ENCODE measurements at regions not wholly inside any gene's neighbourhood (a gene's known extent, or its start where the extent isn't known, plus 50 kb on each side); places are given as distances from the start of the nearest gene placed in this dataset.

GRCh38 chr13:82116422-82116989 lies 1765.8 kb downstream of the SLITRK1 start:
- Mint-ChIP-seq H3K4me1 (no peaks in the 10 kb centered on the region), H3K9me3 (peaks cover 1 to 15% (median 9%) of the 10 kb centered on the region in 7 donors), H3K36me3 (no peaks in the 10 kb centered on the region), H3K27ac (no peak overlapping the region), H3K27me3 (ENCODE audit: low read depth in 3 of 3) (no peaks in the 10 kb centered on the region), H3K4me3 (no peak overlapping the region)
- H3K4me3 ChIP-seq (replicated peaks in 1 of 3; ENCODE audit: low read depth in 2 of 3, low read length in 3 of 3) = no peak overlapping the region
- intact Hi-C loops (cut with micrococcal nuclease) = no loop called here
- H3K9ac ChIP-seq (ENCODE audit: insufficient read depth, low read length, poor library complexity, severe bottlenecking) = no peak overlapping the region
- H4K20me1 ChIP-seq (ENCODE audit: insufficient read depth, low read length) = no peaks in the 10 kb centered on the region
- H3K36me3 ChIP-seq (replicated peaks in 1 of 2; ENCODE audit: control insufficient read depth in 1 of 2, insufficient read depth in 2 of 2, low read length in 2 of 2) = no peaks in the 10 kb centered on the region
- no peak overlapping the region for H2AFZ ChIP-seq (ENCODE audit: insufficient read depth, low read depth, low read length, poor library complexity, severe bottlenecking)
- H3K4me1 ChIP-seq (ENCODE audit: control insufficient read depth in 1 of 2, insufficient read depth in 2 of 2, low read length in 2 of 2) = no peaks in the 10 kb centered on the region
- DNase-seq = no peak
- no CpG with 5 or more reads among the region's 1 CpG for WGBS (ENCODE audit: insufficient coverage)
- TF ChIP-seq, protein P1, sequence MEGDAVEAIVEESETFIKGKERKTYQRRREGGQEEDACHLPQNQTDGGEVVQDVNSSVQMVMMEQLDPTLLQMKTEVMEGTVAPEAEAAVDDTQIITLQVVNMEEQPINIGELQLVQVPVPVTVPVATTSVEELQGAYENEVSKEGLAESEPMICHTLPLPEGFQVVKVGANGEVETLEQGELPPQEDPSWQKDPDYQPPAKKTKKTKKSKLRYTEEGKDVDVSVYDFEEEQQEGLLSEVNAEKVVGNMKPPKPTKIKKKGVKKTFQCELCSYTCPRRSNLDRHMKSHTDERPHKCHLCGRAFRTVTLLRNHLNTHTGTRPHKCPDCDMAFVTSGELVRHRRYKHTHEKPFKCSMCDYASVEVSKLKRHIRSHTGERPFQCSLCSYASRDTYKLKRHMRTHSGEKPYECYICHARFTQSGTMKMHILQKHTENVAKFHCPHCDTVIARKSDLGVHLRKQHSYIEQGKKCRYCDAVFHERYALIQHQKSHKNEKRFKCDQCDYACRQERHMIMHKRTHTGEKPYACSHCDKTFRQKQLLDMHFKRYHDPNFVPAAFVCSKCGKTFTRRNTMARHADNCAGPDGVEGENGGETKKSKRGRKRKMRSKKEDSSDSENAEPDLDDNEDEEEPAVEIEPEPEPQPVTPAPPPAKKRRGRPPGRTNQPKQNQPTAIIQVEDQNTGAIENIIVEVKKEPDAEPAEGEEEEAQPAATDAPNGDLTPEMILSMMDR (IDR thresholded peaks at IDR 0.05) = no peak
- H3K79me2 ChIP-seq (ENCODE audit: insufficient read depth, low read length) = no peaks in the 10 kb centered on the region
- no peak overlapping the region for H3K4me2 ChIP-seq (replicated peaks; ENCODE audit: extremely low read depth, low read length, poor library complexity, severe bottlenecking)
- no peak overlapping the region for H3K27ac ChIP-seq (ENCODE audit: low read depth in 1 of 2, low read length in 2 of 2)
- no peaks in the 10 kb centered on the region for H3K27me3 ChIP-seq (ENCODE audit: control insufficient read depth in 2 of 2, insufficient read depth in 2 of 2, low read length in 2 of 2)
- H3K9me3 ChIP-seq (replicated peaks in 1 of 2; ENCODE audit: control insufficient read depth in 1 of 2, insufficient read depth in 1 of 2, low read length in 2 of 2) = peaks cover 3 to 4% of the 10 kb centered on the region in 2 donors

DNA sequence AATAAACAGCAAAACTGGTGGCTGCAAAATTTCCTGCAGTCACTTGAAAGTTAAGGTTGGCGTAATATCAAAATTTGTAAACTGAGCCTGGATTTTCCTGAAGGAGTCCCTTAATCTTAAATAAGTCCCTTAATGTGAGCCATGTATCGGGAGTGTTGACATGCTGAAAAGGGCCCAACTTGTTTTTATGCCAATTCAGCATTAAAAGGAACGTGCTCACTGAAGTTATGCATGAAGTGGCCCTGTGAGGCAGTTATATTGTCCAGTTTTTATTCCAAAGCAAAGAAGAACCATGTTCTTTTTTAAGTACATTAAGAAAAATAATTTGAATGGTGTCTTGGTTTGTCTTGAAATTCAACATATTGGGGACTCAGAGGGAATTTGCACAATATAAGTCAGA lies 1766.9 kb downstream of the SLITRK1 start:
- Histone ChIP-seq H3K27ac (ENCODE audit: low read depth in 1 of 2, low read length in 2 of 2) (no peak overlapping the region), H3K4me3 (replicated peaks in 1 of 3; ENCODE audit: low read depth in 2 of 3, low read length in 3 of 3) (no peak overlapping the region), H3K36me3 (replicated peaks in 1 of 2; ENCODE audit: control insufficient read depth in 1 of 2, insufficient read depth in 2 of 2, low read length in 2 of 2) (no peaks in the 10 kb centered on the region), H3K27me3 (ENCODE audit: control insufficient read depth in 2 of 2, insufficient read depth in 2 of 2, low read length in 2 of 2) (no peaks in the 10 kb centered on the region), H3K9me3 (replicated peaks in 1 of 2; ENCODE audit: control insufficient read depth in 1 of 2, insufficient read depth in 1 of 2, low read length in 2 of 2) (peaks cover 4% of the 10 kb centered on the region in 2 donors), H2AFZ (ENCODE audit: insufficient read depth, low read depth, low read length, poor library complexity, severe bottlenecking) (no peak overlapping the region), H3K4me2 (replicated peaks; ENCODE audit: extremely low read depth, low read length, poor library complexity, severe bottlenecking) (no peak overlapping the region), H3K9ac (ENCODE audit: insufficient read depth, low read length, poor library complexity, severe bottlenecking) (no peak overlapping the region), H3K4me1 (ENCODE audit: control insufficient read depth in 1 of 2, insufficient read depth in 2 of 2, low read length in 2 of 2) (no peaks in the 10 kb centered on the region), H3K79me2 (ENCODE audit: insufficient read depth, low read length) (no peaks in the 10 kb centered on the region), H4K20me1 (ENCODE audit: insufficient read depth, low read length) (no peaks in the 10 kb centered on the region)
- H3K4me1 Mint-ChIP-seq = no peaks in the 10 kb centered on the region
- WGBS (ENCODE audit: insufficient coverage) = no CpG with 5 or more reads among the region's 3 CpGs
- intact Hi-C loops (cut with micrococcal nuclease) = no loop called here
- no peak for DNase-seq
- TF ChIP-seq, protein P1 (IDR thresholded peaks at IDR 0.05) = no peak
- no peaks in the 10 kb centered on the region for H3K27me3 Mint-ChIP-seq (ENCODE audit: low read depth in 3 of 3)
- H3K27ac Mint-ChIP-seq = no peak overlapping the region
- H3K4me3 Mint-ChIP-seq = no peak overlapping the region
- H3K36me3 Mint-ChIP-seq = no peaks in the 10 kb centered on the region
- H3K9me3 Mint-ChIP-seq = peaks cover 5 to 20% (median 9%) of the 10 kb centered on the region in 7 donors

All from CD14-positive monocyte (primary cell).